HepG2 (cell line): ENCODE measurements at regions not wholly inside any gene's neighbourhood (a gene's known extent, or its start where the extent isn't known, plus 50 kb on each side); places are given as distances from the start of the nearest gene placed in this dataset.

Experiments used
- ATAC-seq: fragments of 200-7000 bp; cut with Tn5 transposase; 3 replicates; pipeline ENCODE4 v1.9.1; 2020; ENCODE audit warnings: mild to moderate bottlenecking, moderate library complexity
- BruUV-seq: library from RNA; stranded (reverse); fragments of 400-500 nt; replicated peaks from 2 replicates; lab custom pipeline; 2021; lab: Mats Ljungman, UMichigan
- CTCF ChIA-PET: fragments of 300-600 bp; formaldehyde crosslinking; extraction: SDS; loops from one replicate; lab custom pipeline; 2021; ENCODE audit warnings: low total read pairs, inconsistent platforms, low intra/inter-chr PET ratio; lab: Yijun Ruan, JAX
- POLR2A ChIA-PET: fragments of 350-600 bp; sonication (Branson Sonifier 250); formaldehyde crosslinking; loops from one replicate; lab custom pipeline; 2020; ENCODE audit warnings: antibody characterized with exemption, inconsistent platforms; lab: Yijun Ruan, JAX
- DNase-seq: peaks from one replicate; pipeline ENCODE4 v3.0.0-alpha.2; 2015; ENCODE audit warnings: low spot score
- FAIRE-seq: peaks from 3 replicates; lab custom pipeline; 2011; peaks lifted over from hg19 to GRCh38; lab: Jason Lieb, UNC
- H2AFZ ChIP-seq: one replicate; pipeline ENCODE4 v1.6.1; 2011; ENCODE audit warnings: low read length, inconsistent platforms
- H3K27ac ChIP-seq: fragments of 300-600 bp; 3 replicates; pipeline ENCODE4 v1.8.0; 2011; ENCODE audit warnings: mixed run types, mild to moderate bottlenecking, mixed read lengths, low read length, inconsistent platforms; ENCODE audit not compliant: insufficient read depth; ENCODE audit errors: extremely low read length
- H3K27me3 ChIP-seq, 2 experiments: fragments of 200-600 bp in 1 of 2; 2 replicates in 1 of 2; 3 replicates in 1 of 2; pipeline versions ENCODE4 v1.6.0 to v1.8.0; 2011; ENCODE audit warnings: low read length in 2 of 2, mild to moderate bottlenecking in 2 of 2, moderate library complexity in 2 of 2, inconsistent platforms in 1 of 2; ENCODE audit not compliant: insufficient read depth in 2 of 2, control insufficient read depth in 1 of 2
- H3K36me3 ChIP-seq, 2 experiments: fragments of 200-600 bp in 1 of 2; replicated peaks in 1 of 2; 2 replicates in 1 of 2; 3 replicates in 1 of 2; pipeline versions ENCODE4 v1.5.1 to v1.8.0; 2011; ENCODE audit warnings: low read length in 2 of 2, inconsistent platforms in 1 of 2; ENCODE audit not compliant: insufficient read depth in 2 of 2, control insufficient read depth in 1 of 2
- H3K4me1 ChIP-seq: 2 replicates; pipeline ENCODE4 v1.5.1; 2012; ENCODE audit warnings: low read length, inconsistent platforms; ENCODE audit not compliant: insufficient read depth
- H3K4me2 ChIP-seq: 2 replicates; pipeline ENCODE4 v1.6.0; 2011; ENCODE audit warnings: low read depth, low read length, inconsistent platforms
- H3K4me3 ChIP-seq, 3 experiments: fragments of 200-600 bp in 1 of 3; sonication (generic), shearing (Covaris generic) in 1 of 3; replicated peaks in 1 of 3; 2 replicates each; pipeline ENCODE4 v1.5.1; 2011 to 2016; ENCODE audit warnings: low read length in 3 of 3, inconsistent platforms in 2 of 3, low read depth in 2 of 3, mild to moderate bottlenecking in 2 of 3, control low read depth in 1 of 3, mixed read lengths in 1 of 3; ENCODE audit not compliant: insufficient read depth in 1 of 3
- H3K79me2 ChIP-seq: one replicate; pipeline ENCODE4 v1.6.1; 2011; ENCODE audit warnings: low read length, inconsistent platforms; ENCODE audit not compliant: insufficient read depth
- H3K9ac ChIP-seq: 2 replicates; pipeline ENCODE4 v1.6.0; 2011; ENCODE audit warnings: mild to moderate bottlenecking, low read depth, low read length, inconsistent platforms; ENCODE audit not compliant: insufficient read depth
- H3K9me3 ChIP-seq: 2 replicates; pipeline ENCODE4 v1.5.1; 2012; ENCODE audit warnings: mild to moderate bottlenecking, low read length
- H4K20me1 ChIP-seq: 2 replicates; pipeline ENCODE4 v1.6.0; 2011; ENCODE audit warnings: inconsistent platforms, mild to moderate bottlenecking, low read length, moderate library complexity; ENCODE audit not compliant: insufficient read depth
- DR1 ChIP-seq: sonication (generic); formaldehyde crosslinking; IDR thresholded peaks from 2 replicates; pipeline ENCODE4 v1.8.0; 2021; ENCODE audit warnings: mild to moderate bottlenecking, missing genetic modification reagents, inconsistent platforms
- JDP2 ChIP-seq: sonication (generic); formaldehyde crosslinking; IDR thresholded peaks from 2 replicates; pipeline ENCODE4 v1.8.1; 2022; ENCODE audit warnings: missing genetic modification reagents, borderline replicate concordance
- JUN ChIP-seq: sonication (generic); formaldehyde crosslinking; IDR thresholded peaks from 2 replicates; pipeline ENCODE4 v1.4.0; 2020; ENCODE audit warnings: mild to moderate bottlenecking, missing genetic modification reagents
- KDM4B ChIP-seq: sonication (generic); formaldehyde crosslinking; IDR thresholded peaks from 2 replicates; pipeline ENCODE4 v1.4.0; 2020; ENCODE audit warnings: missing genetic modification reagents
- KLF9 ChIP-seq: IDR thresholded peaks from 2 replicates; pipeline ENCODE4 v1.6.1; 2016; ENCODE audit warnings: low read depth
- LCORL ChIP-seq, 2 experiments: fragments of 450-650 bp in 1 of 2; sonication (generic) in 1 of 2; formaldehyde crosslinking in 1 of 2; IDR thresholded peaks; 2 replicates each; pipeline versions ENCODE4 v1.5.0 to v1.6.1; 2017 to 2020; ENCODE audit warnings: antibody characterized with exemption in 1 of 2, missing genetic modification reagents in 1 of 2
- MAF1 ChIP-seq: sonication (generic); formaldehyde crosslinking; IDR thresholded peaks from 2 replicates; pipeline ENCODE4 v1.5.0; 2020; ENCODE audit warnings: missing genetic modification reagents, borderline replicate concordance
- MIXL1 ChIP-seq: IDR thresholded peaks from 2 replicates; pipeline ENCODE4 v1.6.1; 2016
- POLR2A ChIP-seq, 2 experiments: IDR thresholded peaks; 2 replicates each; pipeline ENCODE4 v1.6.1; 2011; ENCODE audit warnings: low read depth in 2 of 2, low read length in 2 of 2, mild to moderate bottlenecking in 1 of 2, moderate library complexity in 1 of 2; ENCODE audit not compliant: insufficient read depth in 1 of 2
- REXO4 ChIP-seq: sonication (generic); formaldehyde crosslinking; IDR thresholded peaks from 2 replicates; pipeline ENCODE4 v1.8.0; 2022; ENCODE audit warnings: missing genetic modification reagents, mild to moderate bottlenecking, borderline replicate concordance
- RFX5 ChIP-seq: IDR thresholded peaks from 2 replicates; pipeline ENCODE4 v1.6.1; 2011; ENCODE audit warnings: low read depth, low read length, improper control_type of control experiment
- SNAPC4 ChIP-seq: sonication (generic); formaldehyde crosslinking; IDR thresholded peaks from 2 replicates; pipeline ENCODE4 v1.4.0; 2020; ENCODE audit warnings: mild to moderate bottlenecking, missing genetic modification reagents
- WIZ ChIP-seq: sonication (generic); formaldehyde crosslinking; IDR thresholded peaks from 2 replicates; pipeline ENCODE4 v1.5.1; 2020; ENCODE audit warnings: mild to moderate bottlenecking, missing genetic modification reagents
- ZNF335 ChIP-seq: sonication (generic); formaldehyde crosslinking; IDR thresholded peaks from 2 replicates; pipeline ENCODE4 v1.4.0; 2020; ENCODE audit warnings: missing genetic modification reagents
- ZNF512 ChIP-seq: sonication (generic); formaldehyde crosslinking; IDR thresholded peaks from 2 replicates; pipeline ENCODE4 v1.4.0; 2020; ENCODE audit warnings: mild to moderate bottlenecking, missing genetic modification reagents
- ZNF644 ChIP-seq: IDR thresholded peaks from 2 replicates; pipeline ENCODE4 v1.6.1; 2016; ENCODE audit warnings: low read depth
- ZNF83 ChIP-seq: sonication (generic); formaldehyde crosslinking; IDR thresholded peaks from 2 replicates; pipeline ENCODE4 v1.4.0; 2020; ENCODE audit warnings: missing genetic modification reagents, mild to moderate bottlenecking, borderline replicate concordance
- ZNF878 ChIP-seq: sonication (generic); formaldehyde crosslinking; IDR thresholded peaks from 2 replicates; pipeline ENCODE4 v1.8.1; 2023; ENCODE audit warnings: mild to moderate bottlenecking, missing genetic modification reagents, moderate library complexity
- ZSCAN25 ChIP-seq: sonication (generic); formaldehyde crosslinking; IDR thresholded peaks from 2 replicates; pipeline ENCODE4 v1.8.0; 2022; ENCODE audit warnings: mild to moderate bottlenecking, missing genetic modification reagents
- ZUFSP ChIP-seq: sonication (generic); formaldehyde crosslinking; IDR thresholded peaks from 2 replicates; pipeline ENCODE4 v1.9.0; 2021; ENCODE audit warnings: missing genetic modification reagents, mild to moderate bottlenecking, borderline replicate concordance
- WGBS: methylation state at CpG from one replicate; pipeline ENCODE4 v1.1.6; 2017; ENCODE audit warnings: low lambda C conversion rate; 5-methylcytosine and 5-hydroxymethylcytosine counted together
- in situ Hi-C: cut with HindIII; loops from 2 replicates; pipeline ENCODE4 v1.10.0; 2017; ENCODE audit warnings: low pct_unique_long_range_greater_than_20kb; ENCODE audit not compliant: extremely low pct_ligation_motif_present
- intact Hi-C: fragments of 100-400 bp; cut with micrococcal nuclease; formaldehyde crosslinking; loops from one replicate; pipeline ENCODE4 v1.10.0; 2022; ENCODE audit not compliant: unreplicated experiment

- WGBS, result 29% methylated on average over 2 of the region's 2 CpGs
- Histone ChIP-seq H3K79me2 (no peaks in the 10 kb centered on the region), H3K4me1 (no peaks in the 10 kb centered on the region), H3K9me3 (peaks cover 5% of the 10 kb centered on the region; the same call in 1 of the 2 replicates), H3K4me3 (no peak overlapping the region), H2AFZ (no peak overlapping the region), H3K27me3 (no peaks in the 10 kb centered on the region), H3K9ac (no peak overlapping the region), H3K36me3 (no peaks in the 10 kb centered on the region), H4K20me1 (no peaks in the 10 kb centered on the region), H3K4me2 (no peak overlapping the region), H3K27ac (no peak overlapping the region)
- ChIA-PET CTCF (no interaction called here), POLR2A (no interaction called here)
- in situ Hi-C loops, result no loop called here
- DNase-seq (no peak), ATAC-seq (no peak), FAIRE-seq (no peak)
- intact Hi-C loops, result no loop called here
- TF ChIP-seq SNAPC4 (CRISPR knock-in tag), result no peak
- no peak for TF ChIP-seq ZSCAN25 (CRISPR knock-in tag)
- TF ChIP-seq KDM4B (CRISPR knock-in tag), result no peak
- TF ChIP-seq POLR2A (IDR thresholded peaks at IDR 0.05; ENCODE audit: insufficient read depth in 1 of 2, low read depth in 2 of 2, low read length in 2 of 2), result no peak
- no peak for TF ChIP-seq ZNF878 (CRISPR knock-in tag)
- no peak for TF ChIP-seq ZNF335 (CRISPR knock-in tag)
- no peak for TF ChIP-seq JDP2 (CRISPR knock-in tag)
- TF ChIP-seq JUN (CRISPR knock-in tag), result no peak
- no peak for TF ChIP-seq MAF1 (CRISPR knock-in tag)
- TF ChIP-seq DR1, result no peak
- no peak for TF ChIP-seq ZUFSP
- no peak for TF ChIP-seq ZNF512 (CRISPR knock-in tag)
- TF ChIP-seq WIZ, result no peak
- TF ChIP-seq RFX5, result no peak
- no peak for TF ChIP-seq ZNF83 (CRISPR knock-in tag)
- no peak for TF ChIP-seq MIXL1
- TF ChIP-seq KLF9, result no peak
- TF ChIP-seq ZNF644 (CRISPR knock-in tag), result no peak
- TF ChIP-seq REXO4 (CRISPR knock-in tag), result no peak
- TF ChIP-seq LCORL (IDR thresholded peaks at IDR 0.05), result no peak
- no peak for TF ChIP-seq LCORL (CRISPR knock-in tag; IDR thresholded peaks at IDR 0.05)
- no TSS peak for BruUV-seq
These were observed 188.0 kb upstream of the ADCY2 start for GRCh38 chr5:7207979-7208378.
